Prostate gland (tissue), 2 donors: ENCODE measurements at regions not wholly inside any gene's neighbourhood (a gene's known extent, or its start where the extent isn't known, plus 50 kb on each side); places are given as distances from the start of the nearest gene placed in this dataset.

ENCODE experiments used
- DNase-seq: peaks from one replicate; pipeline ENCODE4 v3.0.0-alpha.2; 2019; ENCODE audit warnings: low spot score
- H3K27ac ChIP-seq, 2 donors: fragments of 200-600 bp; sonication (generic); 2 replicates each; pipeline ENCODE4 v1.5.1; 2017 to 2019
- H3K27me3 ChIP-seq: fragments of 200-600 bp; sonication (generic); replicated peaks from 2 replicates; pipeline ENCODE4 v1.5.1; 2019; ENCODE audit not compliant: insufficient read depth
- H3K36me3 ChIP-seq, 2 donors: fragments of 200-600 bp; sonication (generic); 1 replicate in 1 of 2; 2 replicates in 1 of 2; pipeline versions ENCODE4 v1.5.1 to v1.8.1; 2017 to 2019
- H3K4me1 ChIP-seq: fragments of 200-600 bp; sonication (generic); replicated peaks from 2 replicates; pipeline ENCODE4 v1.5.1; 2019
- H3K4me3 ChIP-seq, 2 donors: fragments of 200-600 bp; sonication (generic); 2 replicates each; pipeline ENCODE4 v1.5.1; 2017 to 2019
- H3K9me3 ChIP-seq: fragments of 200-600 bp; sonication (generic); 2 replicates; pipeline ENCODE4 v1.5.1; 2017
- POLR2A ChIP-seq: fragments of 450-650 bp; IDR thresholded peaks from one replicate; pipeline ENCODE4 v1.6.1; 2016; ENCODE audit warnings: antibody characterized with exemption, mild to moderate bottlenecking
- POLR2AphosphoS5 ChIP-seq: sonication (generic); formaldehyde crosslinking; IDR thresholded peaks from one replicate; pipeline ENCODE4 v1.6.1; 2017; ENCODE audit warnings: antibody characterized with exemption
- WGBS: methylation state at CpG from one replicate; pipeline ENCODE4 v1.1.5; 2018; 5-methylcytosine and 5-hydroxymethylcytosine counted together
- intact Hi-C: fragments of 100-400 bp; cut with DNase I; formaldehyde crosslinking; loops from one replicate; pipeline ENCODE4 v1.14.2; 2022
- TF ChIP-seq, protein P1 (sequence below), 4 experiments: fragments of 200-600 bp in 2 of 4; fragments of 450-650 bp in 2 of 4; sonication (generic) in 2 of 4; IDR thresholded peaks; 1 replicate in 3 of 4; 2 replicates in 1 of 4; pipeline ENCODE4 v1.5.1; 2016 to 2019; ENCODE audit warnings: antibody characterized with exemption in 4 of 4, mild to moderate bottlenecking in 2 of 4, moderate library complexity in 2 of 4

DNA sequence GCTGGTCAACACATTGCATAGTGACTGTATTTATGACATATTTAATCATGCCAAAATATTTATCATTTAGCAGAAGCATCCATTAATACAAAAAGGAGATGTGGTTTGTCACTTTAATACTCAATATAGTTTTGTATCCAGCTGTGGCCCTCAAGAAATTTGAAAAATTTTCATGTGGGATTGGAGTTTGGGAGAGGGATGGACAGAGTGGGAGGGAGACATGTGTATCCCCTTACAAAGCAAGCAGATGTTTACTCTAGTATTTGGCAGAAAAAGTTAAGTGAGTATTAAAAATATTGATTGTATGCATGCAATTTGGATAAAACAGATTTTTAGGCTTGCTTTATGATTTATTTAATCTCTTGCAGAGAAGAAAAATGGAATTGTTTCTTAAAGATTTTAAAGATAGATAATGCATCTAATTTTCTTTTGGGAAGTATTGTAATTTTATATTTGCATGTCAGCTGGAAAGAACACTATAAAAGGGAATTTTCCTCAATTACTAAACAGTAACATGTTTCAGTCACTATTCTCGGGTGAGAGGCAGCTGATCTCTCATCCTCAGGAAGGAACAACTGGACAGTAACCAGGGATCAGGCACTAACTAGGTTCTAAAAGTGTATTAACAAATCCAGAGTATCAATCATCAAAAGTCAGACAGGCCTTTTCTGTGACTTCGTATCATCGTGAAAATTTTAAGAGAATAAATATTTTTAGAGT, 1184.7 kb upstream of the NXPH2 start:
- Histone ChIP-seq H3K36me3 (no peaks in the 10 kb centered on the region), H3K9me3 (no peaks in the 10 kb centered on the region), H3K4me1 (no peaks in the 10 kb centered on the region), H3K27me3 (no peaks in the 10 kb centered on the region), H3K4me3 (no peak overlapping the region), H3K27ac (no peak overlapping the region)
- TF ChIP-seq, protein P1, sequence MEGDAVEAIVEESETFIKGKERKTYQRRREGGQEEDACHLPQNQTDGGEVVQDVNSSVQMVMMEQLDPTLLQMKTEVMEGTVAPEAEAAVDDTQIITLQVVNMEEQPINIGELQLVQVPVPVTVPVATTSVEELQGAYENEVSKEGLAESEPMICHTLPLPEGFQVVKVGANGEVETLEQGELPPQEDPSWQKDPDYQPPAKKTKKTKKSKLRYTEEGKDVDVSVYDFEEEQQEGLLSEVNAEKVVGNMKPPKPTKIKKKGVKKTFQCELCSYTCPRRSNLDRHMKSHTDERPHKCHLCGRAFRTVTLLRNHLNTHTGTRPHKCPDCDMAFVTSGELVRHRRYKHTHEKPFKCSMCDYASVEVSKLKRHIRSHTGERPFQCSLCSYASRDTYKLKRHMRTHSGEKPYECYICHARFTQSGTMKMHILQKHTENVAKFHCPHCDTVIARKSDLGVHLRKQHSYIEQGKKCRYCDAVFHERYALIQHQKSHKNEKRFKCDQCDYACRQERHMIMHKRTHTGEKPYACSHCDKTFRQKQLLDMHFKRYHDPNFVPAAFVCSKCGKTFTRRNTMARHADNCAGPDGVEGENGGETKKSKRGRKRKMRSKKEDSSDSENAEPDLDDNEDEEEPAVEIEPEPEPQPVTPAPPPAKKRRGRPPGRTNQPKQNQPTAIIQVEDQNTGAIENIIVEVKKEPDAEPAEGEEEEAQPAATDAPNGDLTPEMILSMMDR (IDR thresholded peaks at IDR 0.05) = no peak
- TF ChIP-seq POLR2AphosphoS5 (no peak), POLR2A (no peak)
- no peak for DNase-seq
- intact Hi-C loops = no loop called here
- WGBS = 36% methylated on average over 3 of the region's 3 CpGs

DNA sequence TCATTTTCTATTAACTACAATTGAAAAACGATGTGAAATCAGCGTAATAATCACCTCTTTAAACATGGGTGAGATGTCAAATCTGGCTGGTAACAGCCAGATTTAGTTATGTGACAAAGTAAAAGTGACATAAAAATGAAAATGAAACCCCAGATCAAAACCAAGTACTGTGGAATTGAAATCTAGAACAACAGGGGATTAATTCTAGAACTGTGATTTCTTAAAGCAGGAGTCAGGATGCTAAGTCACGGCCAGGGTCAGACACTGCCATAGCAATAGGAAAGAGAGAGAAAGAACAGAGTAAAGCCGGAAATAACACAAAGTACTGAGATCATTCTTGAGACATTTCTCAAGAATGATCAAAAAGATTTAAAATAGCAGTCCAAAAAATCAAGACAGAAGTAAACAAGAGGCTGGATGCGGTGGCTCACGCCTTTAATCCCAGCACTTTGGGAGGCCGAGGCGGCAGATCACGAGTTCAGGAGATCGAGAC, 1183.7 kb upstream of the NXPH2 start:
- TF ChIP-seq POLR2A (no peak), POLR2AphosphoS5 (no peak)
- TF ChIP-seq, protein P1 (IDR thresholded peaks at IDR 0.05) = no peak
- Histone ChIP-seq H3K27me3 (no peaks in the 10 kb centered on the region), H3K36me3 (no peaks in the 10 kb centered on the region), H3K27ac (no peak overlapping the region), H3K4me3 (no peak overlapping the region), H3K9me3 (no peaks in the 10 kb centered on the region), H3K4me1 (no peaks in the 10 kb centered on the region)
- DNase-seq = no peak
- intact Hi-C loops = no loop called here
- 82% methylated on average over 10 of the region's 10 CpGs for WGBS

DNA sequence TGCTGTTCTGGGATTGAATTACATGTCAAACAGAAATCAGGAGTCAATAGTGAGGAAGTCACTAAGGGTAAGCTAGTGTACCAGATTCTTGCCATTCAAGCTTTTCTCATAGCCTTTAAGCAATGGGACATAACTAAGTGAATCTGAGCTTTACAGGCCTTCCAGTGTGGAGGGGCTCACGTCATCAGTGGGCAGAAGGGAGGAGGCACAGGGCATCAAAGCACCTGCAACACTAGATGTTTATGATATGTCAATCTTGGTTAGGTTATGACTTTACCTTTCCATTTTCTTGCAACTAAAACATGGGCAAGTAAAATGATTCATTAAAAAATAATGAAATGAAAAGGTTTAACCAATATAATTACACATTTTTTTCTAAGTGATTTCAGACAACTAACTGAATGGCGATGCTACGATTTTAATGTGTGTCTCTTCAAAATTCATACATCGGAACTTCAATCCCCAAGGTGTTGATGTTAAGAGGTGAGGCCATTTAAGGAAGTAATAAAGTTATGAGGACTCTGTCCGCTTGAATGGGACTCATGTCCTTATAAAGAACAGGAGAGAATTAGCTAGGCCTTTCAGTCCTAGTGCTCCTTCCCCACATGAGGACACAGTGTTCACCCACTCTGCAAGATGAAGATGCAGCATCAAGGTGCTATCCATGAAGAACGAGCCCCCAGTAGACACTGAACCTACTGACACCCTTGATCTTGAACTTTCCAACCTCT, 1169.2 kb upstream of the NXPH2 start:
- DNase-seq = no peak
- Histone ChIP-seq H3K36me3 (no peaks in the 10 kb centered on the region), H3K9me3 (no peaks in the 10 kb centered on the region), H3K4me3 (no peak overlapping the region), H3K4me1 (no peaks in the 10 kb centered on the region), H3K27ac (no peak overlapping the region), H3K27me3 (no peaks in the 10 kb centered on the region)
- TF ChIP-seq, protein P1 (IDR thresholded peaks at IDR 0.05) = no peak
- TF ChIP-seq POLR2A = no peak
- TF ChIP-seq POLR2AphosphoS5 = no peak
- WGBS = 89% methylated on average over 6 of the region's 6 CpGs
- intact Hi-C loops = no loop called here

DNA sequence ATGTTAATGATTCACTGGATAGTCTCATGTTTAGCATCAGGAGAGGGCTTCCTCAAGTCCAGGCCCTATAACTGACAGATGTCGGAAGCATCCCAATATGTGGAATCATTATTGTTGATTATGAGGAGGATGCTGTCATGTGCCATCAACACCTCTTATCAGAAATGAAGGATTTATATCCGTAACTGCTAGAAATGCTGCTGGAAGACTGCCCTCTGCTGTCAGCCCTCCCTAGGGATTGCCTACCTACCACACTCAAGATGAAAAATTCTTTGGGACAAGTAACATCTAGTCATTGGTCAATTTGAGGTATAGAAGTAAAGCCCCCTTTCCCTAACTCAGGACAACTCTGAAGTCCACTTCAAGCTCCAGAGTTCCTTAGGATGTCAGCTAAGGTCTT, 1166.5 kb upstream of the NXPH2 start:
- Histone ChIP-seq H3K27ac (no peak overlapping the region), H3K36me3 (no peaks in the 10 kb centered on the region), H3K4me3 (no peak overlapping the region), H3K9me3 (no peaks in the 10 kb centered on the region), H3K4me1 (no peaks in the 10 kb centered on the region), H3K27me3 (no peaks in the 10 kb centered on the region)
- intact Hi-C loops = no loop called here
- no peak for DNase-seq
- TF ChIP-seq POLR2A (no peak), POLR2AphosphoS5 (no peak)
- TF ChIP-seq, protein P1 (IDR thresholded peaks at IDR 0.05) = no peak
- WGBS = 93% methylated on average over 2 of the region's 2 CpGs
